ENCODE measurements at regions not wholly inside any gene's neighbourhood (a gene's known extent, or its start where the extent isn't known, plus 50 kb on each side); places are given as distances from the start of the nearest gene placed in this dataset.

- ChIA-PET CTCF (interaction anchor here (0.6 to 2.2 kb wide), 28 partner anchors 10 to 1431 kb away, joined by 3 to 18 read pairs (median 3); no protein-coding TSS in a partner anchor), POLR2A (no interaction called here)
- no peaks in the 10 kb centered on the region for H3K9me3 ChIP-seq (ENCODE audit: control insufficient read depth, insufficient read depth, low read depth, low read length)
- TF ChIP-seq ZNF23 (tag by site-specific recombination; IDR thresholded peaks at IDR 0.05; ENCODE audit: borderline replicate concordance) (no peak), ZNF571 (tag by site-specific recombination; IDR thresholded peaks at IDR 0.05) (no peak), ZNF174 (tag by site-specific recombination; IDR thresholded peaks at IDR 0.05) (no peak), ZNF292 (tag by site-specific recombination; IDR thresholded peaks at IDR 0.05; ENCODE audit: borderline replicate concordance, low read depth) (no peak), ZBTB11 (tag by site-specific recombination; conservative IDR thresholded peaks at IDR 0.05; ENCODE audit: low read depth) (no peak)
- H3K4me1 ChIP-seq (ENCODE audit: control insufficient read depth, insufficient read depth, low read length) = no peaks in the 10 kb centered on the region
- no peak overlapping the region for H3K27ac ChIP-seq (ENCODE audit: extremely low read depth, low read depth, low read length)
- no peak overlapping the region for H3K4me3 ChIP-seq (ENCODE audit: low read depth, low read length)
- no peaks in the 10 kb centered on the region for H3K36me3 ChIP-seq (ENCODE audit: control insufficient read depth in 2 of 2, insufficient read depth in 1 of 2, low read length in 2 of 2)
These were observed 72.7 kb upstream of the PIK3CG start for GRCh38 chr7:106792233-106792926.

GRCh38 chr7:106793015-106793975, 71.8 kb upstream of the PIK3CG start:
- ChIA-PET CTCF (interaction anchor here (0.6 to 2.2 kb wide), 30 partner anchors 10 to 1430 kb away, joined by 3 to 18 read pairs (median 3); no protein-coding TSS in a partner anchor), POLR2A (no interaction called here)
- H3K9me3 ChIP-seq (ENCODE audit: control insufficient read depth, insufficient read depth, low read depth, low read length) = no peaks in the 10 kb centered on the region
- no peak overlapping the region for H3K4me3 ChIP-seq (ENCODE audit: low read depth, low read length)
- H3K36me3 ChIP-seq (ENCODE audit: control insufficient read depth in 2 of 2, insufficient read depth in 1 of 2, low read length in 2 of 2) = no peaks in the 10 kb centered on the region
- H3K4me1 ChIP-seq (ENCODE audit: control insufficient read depth, insufficient read depth, low read length) = no peaks in the 10 kb centered on the region
- TF ChIP-seq ZNF654 (tag by site-specific recombination; IDR thresholded peaks at IDR 0.05; ENCODE audit: low read depth) (peak; percentile 79), ZFP41 (tag by site-specific recombination; IDR thresholded peaks at IDR 0.05; ENCODE audit: borderline replicate concordance) (no peak), MEIS1 (CRISPR knock-in tag; IDR thresholded peaks at IDR 0.05; ENCODE audit: borderline replicate concordance) (no peak), INSM2 (tag by site-specific recombination; IDR thresholded peaks at IDR 0.05) (no peak), ZNF692 (tag by site-specific recombination; IDR thresholded peaks at IDR 0.05) (no peak), ZNF561 (tag by site-specific recombination; IDR thresholded peaks at IDR 0.05; ENCODE audit: borderline replicate concordance) (no peak), ZNF645 (tag by site-specific recombination; IDR thresholded peaks at IDR 0.05) (no peak), YY1 (tag by site-specific recombination; IDR thresholded peaks at IDR 0.05) (no peak), ZNF140 (tag by site-specific recombination; IDR thresholded peaks at IDR 0.05) (no peak), SCRT2 (tag by site-specific recombination; IDR thresholded peaks at IDR 0.05) (peak; percentile 88), ZNF10 (tag by site-specific recombination; IDR thresholded peaks at IDR 0.05) (no peak), ZNF585B (tag by site-specific recombination; IDR thresholded peaks at IDR 0.05) (no peak), ZBTB44 (tag by site-specific recombination; IDR thresholded peaks at IDR 0.05) (no peak), ZNF514 (tag by site-specific recombination; IDR thresholded peaks at IDR 0.05) (no peak)
- H3K27ac ChIP-seq (ENCODE audit: extremely low read depth, low read depth, low read length) = no peak overlapping the region
